NOMO-1 (cell line): ENCODE measurements at regions not wholly inside any gene's neighbourhood (a gene's known extent, or its start where the extent isn't known, plus 50 kb on each side); places are given as distances from the start of the nearest gene placed in this dataset.
"Not testable (repeated sequence)": the region's sequence is repeated elsewhere in the genome, so short reads cannot be mapped to it uniquely, and the experiment has no call there.

Source experiments
- DNase-seq, 2 experiments: peaks; one replicate each; lab custom pipeline; 2025; ENCODE audit not compliant: unreplicated experiment in 2 of 2; lab: John Stamatoyannopoulos, UW

DNA sequence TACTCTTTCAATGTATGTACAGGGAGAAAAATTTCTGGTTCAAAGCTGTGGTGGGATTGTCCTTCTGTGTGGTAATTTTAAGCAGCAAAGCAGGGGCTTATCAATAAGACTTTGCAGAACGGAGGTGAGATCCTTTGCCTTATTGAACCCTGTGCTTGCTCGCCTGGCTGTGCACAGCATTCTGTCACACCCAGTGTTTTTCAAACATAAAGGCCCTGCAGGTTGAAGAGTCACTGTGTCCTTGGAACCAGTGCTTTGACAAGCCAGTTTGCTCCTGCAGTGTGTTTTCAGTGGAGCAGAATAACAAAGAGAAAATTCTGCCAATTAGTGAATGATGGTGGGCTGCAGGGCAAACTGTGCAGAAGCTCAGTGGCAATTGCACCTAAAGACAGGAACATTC is 236.7 kb upstream of the PCSK5 start:
- no peak for DNase-seq

DNA sequence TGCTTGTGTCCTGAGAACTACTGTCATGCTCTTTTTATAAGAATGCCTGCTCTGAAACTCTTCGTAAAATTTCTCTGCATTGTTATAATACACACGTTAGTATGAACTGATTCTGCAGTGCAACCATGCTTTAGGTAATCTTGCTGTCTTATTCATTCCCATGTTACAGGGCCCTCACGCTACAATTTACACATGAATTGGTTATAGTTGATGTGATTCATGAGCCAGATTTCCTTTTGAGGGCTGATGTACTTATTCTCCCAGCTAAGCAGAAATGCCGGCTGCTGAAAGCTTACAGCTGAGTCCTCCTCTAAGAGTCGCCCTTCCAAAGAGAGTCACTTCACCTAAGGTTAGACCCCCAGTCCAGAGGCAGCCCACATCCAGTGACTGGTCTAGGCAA is 233.5 kb upstream of the PCSK5 start:
- DNase-seq, result no peak

- peak in 1 of 2 experiments; percentile 7 for DNase-seq
Observed at GRCh38 chr9:75658301-75658905, 232.1 kb upstream of the PCSK5 start.

GRCh38 chr9:75664597-75664996 is 225.9 kb upstream of the PCSK5 start:
- no peak for DNase-seq

DNA sequence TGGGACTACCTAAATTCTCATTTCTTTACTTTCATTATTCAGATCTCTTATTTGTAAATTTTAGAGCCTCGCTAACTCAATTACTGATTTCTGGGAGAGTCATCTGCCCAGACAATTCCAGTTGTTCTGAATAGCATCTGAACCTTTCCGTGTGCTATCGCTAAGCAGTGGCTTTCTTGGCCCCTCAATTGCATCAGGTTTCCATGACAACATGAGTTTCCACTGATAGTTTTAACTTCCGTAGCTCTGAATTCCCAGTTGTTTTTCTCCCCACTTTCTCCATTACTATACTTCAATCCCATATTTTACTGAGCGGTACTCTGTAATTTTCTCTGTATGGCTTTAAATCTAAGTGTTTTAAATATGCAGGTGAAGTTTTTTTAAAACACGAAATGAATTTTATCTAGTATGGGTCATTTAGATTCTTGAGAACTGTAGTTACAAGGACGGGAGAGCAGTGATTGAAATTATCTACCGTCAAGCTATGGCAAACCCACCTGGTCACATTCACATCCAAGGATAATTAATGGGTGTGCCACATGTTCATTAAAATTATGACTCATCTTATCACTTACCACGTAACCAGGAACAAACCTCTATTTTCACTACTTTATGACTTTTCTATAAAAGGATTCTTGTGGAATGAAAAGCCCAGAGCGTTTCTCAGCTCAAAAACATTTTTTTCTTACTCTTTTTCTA is 223.5 kb upstream of the PCSK5 start:
- no peak for DNase-seq

DNA sequence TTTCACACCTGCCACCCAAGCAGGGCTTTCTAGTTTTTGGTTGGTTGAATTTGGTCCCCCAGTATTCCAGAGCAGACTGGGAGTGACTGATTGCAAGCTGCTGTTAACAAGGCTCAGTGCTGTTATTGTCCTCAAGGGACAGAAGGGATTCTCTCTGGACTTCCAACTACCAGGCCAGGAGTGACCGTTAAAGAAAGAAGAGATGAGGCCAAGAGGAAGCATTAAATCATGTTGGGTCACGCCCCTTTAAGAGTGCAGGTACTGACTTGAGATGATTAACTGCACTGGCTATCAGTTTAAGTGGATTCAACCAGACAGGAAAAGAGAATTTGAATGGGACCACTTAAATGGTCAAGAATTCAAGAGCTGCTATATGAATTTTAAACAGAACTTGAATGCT is 220.8 kb upstream of the PCSK5 start:
- no peak for DNase-seq

DNA sequence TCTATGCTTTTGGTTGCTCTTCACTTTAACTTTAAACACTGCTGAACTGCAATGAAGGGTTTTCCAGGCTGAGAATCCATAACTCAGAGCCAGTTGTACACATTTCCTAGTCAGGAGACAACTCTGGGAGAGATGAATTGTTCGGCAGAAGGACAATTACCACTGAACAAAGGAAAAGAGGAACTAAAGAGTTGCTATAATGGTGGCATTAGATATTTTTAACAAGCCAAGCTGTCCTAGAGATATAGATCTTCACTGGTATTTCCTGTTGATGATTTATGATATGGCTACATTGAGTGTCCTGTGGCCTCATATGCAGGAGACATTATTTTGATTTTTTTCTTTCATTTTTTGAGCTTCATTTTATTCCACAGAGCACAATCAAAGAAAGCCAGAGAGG is 219.1 kb upstream of the PCSK5 start:
- DNase-seq, result peak; percentile 48 to 53

DNA sequence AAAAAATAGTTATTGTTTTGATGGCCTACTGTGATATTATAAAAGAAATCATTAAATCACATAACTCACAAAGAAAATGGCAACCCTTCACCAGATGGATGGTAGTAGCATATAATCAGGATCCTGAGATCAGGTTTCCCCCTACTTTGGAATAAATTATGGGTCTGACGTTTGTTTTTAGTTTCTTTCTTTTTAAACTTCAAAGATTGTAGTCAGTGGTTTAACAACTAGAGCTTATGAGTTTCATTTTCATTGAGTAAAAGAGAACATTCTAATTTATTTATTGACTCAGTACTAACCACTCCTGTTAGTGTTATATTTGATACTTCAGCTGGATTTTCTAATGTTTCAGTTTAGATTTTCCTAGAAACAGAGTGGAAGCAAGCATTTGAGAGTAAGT is 218.0 kb upstream of the PCSK5 start:
- DNase-seq, result no peak

- no peak for DNase-seq
Observed at GRCh38 chr9:75683591-75683990, 206.9 kb upstream of the PCSK5 start.

- no peak for DNase-seq
Observed at GRCh38 chr9:75685062-75685461, 205.4 kb upstream of the PCSK5 start.

DNA sequence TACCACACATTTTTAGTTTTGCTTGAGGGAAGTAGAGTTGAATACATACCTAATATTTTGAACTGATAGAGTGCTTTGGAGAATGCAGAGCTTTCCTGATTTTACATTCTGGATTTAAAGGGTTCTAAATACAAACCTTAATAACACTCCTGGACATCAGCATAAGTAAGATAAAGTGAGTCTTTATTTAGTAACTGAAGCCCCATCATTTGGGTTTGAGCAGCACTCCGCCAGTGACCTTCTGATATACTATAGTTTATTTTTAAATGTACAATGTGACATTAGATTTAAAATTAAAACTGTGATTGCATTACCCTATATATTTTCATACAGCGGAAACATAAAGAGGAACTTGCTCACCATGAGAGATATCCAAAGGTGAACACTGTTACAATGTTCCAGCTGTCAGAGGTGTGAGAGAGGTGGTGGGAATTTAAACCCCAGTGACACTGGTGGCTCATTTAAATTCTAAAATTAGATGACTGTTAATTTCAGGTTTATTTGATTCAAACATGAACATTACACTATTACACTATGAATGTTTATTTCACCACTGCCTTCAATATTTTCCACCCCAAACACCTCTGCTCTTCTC is 203.0 kb upstream of the PCSK5 start:
- peak in 1 of 2 experiments; percentile 15 for DNase-seq

GRCh38 chr9:75690551-75690950 is 199.9 kb upstream of the PCSK5 start:
- not testable (repeated sequence) for DNase-seq

GRCh38 chr9:75691408-75691807 is 199.1 kb upstream of the PCSK5 start:
- no peak for DNase-seq

- no peak for DNase-seq
Observed at GRCh38 chr9:75692309-75692708, 198.2 kb upstream of the PCSK5 start.

DNA sequence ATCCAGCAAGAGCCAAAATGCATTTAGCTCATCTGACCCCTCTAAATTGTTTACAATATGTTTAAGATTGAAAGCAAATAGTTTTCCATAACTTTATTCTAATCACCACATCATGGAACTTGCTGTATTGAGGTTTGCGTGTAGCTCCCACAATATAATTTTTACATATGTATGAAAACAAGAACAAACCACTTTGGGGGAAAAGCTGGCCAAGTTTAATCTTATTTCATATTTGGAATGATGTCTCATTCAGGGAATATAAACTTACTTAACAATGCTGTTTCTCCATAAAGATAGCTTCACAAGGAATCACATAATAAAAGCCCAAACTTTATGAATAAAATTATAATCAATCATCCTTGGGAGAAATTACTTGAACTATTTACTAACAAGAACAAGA is 194.6 kb upstream of the PCSK5 start:
- DNase-seq, result no peak

GRCh38 chr9:75699017-75699416 is 191.5 kb upstream of the PCSK5 start:
- no peak for DNase-seq

- no peak for DNase-seq
Observed at GRCh38 chr9:75699625-75700251, 190.7 kb upstream of the PCSK5 start.

- no peak for DNase-seq
Observed at GRCh38 chr9:75700252-75700640, 190.2 kb upstream of the PCSK5 start.

DNA sequence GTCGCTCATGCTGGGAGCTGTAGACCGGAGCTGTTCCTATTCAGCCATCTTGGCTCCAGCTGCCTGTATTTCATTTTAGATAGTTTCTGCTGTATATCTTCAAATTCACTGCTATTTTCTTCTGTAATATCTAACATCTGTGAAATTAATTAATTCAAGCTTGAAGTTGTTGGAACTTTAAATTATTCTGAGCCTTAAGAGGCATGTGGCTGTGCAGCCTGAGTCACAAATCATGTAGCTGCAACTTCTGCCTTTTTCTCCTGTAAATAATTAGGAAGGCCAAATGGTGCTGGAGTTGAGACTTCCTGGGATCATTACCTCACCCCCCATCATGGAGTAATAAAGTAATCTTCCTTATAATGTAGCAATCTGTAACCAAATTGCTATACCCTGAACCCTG is 183.3 kb upstream of the PCSK5 start:
- DNase-seq, result no peak

DNA sequence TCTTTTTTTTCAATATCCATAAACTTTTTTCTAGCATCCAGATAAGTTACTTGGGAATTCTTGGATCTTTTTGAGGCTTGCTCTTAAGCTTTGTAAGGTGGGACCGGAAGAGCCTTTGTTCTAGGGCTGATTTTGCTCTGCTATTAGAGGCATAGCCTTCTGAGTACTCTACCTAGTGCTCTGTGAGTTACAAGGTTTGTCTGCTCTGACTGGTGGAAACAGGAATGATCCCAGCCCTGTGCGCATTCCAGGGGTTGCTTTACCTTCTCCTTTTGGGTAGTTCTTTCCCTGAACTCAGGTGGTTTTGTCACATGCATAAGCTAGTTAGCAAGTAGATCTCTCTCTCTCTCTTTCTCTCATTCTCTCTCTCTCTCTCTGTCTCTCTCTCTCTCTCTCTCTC is 180.8 kb upstream of the PCSK5 start:
- DNase-seq, result no peak

GRCh38 chr9:75712700-75713099 is 177.8 kb upstream of the PCSK5 start:
- no peak for DNase-seq

- DNase-seq, result no peak
Observed at GRCh38 chr9:75713335-75713734, 177.1 kb upstream of the PCSK5 start.
